GM23338 (cell line): ENCODE measurements at regions not wholly inside any gene's neighbourhood (a gene's known extent, or its start where the extent isn't known, plus 50 kb on each side); places are given as distances from the start of the nearest gene placed in this dataset.

ENCODE experiments used
- CREB1 ChIP-seq: fragments of 250-450 bp; sonication (Bioruptor Pico); IDR thresholded peaks from 2 replicates; pipeline ENCODE4 v1.5.0; 2020; ENCODE audit warnings: low read depth, mild to moderate bottlenecking, moderate library complexity
- CTCF ChIP-seq, 2 experiments: fragments of 200-600 bp in 1 of 2; sonication (generic) in 1 of 2; conservative IDR thresholded peaks; 2 replicates each; pipeline versions ENCODE4 v1.5.1 to v1.6.1; 2016 to 2017; ENCODE audit warnings: antibody characterized with exemption in 2 of 2, low read depth in 2 of 2, mild to moderate bottlenecking in 2 of 2, moderate library complexity in 1 of 2
- ETS1 ChIP-seq: IDR thresholded peaks from 2 replicates; pipeline ENCODE4 v1.6.1; 2016; ENCODE audit warnings: antibody characterized with exemption
- EZH2 ChIP-seq: fragments of 200-600 bp; sonication (generic); IDR thresholded peaks from one replicate; pipeline ENCODE4 v1.8.0; 2017; ENCODE audit warnings: antibody characterized with exemption, mild to moderate bottlenecking, low read depth; ENCODE audit not compliant: unreplicated experiment
- EZH2phosphoT487 ChIP-seq: fragments of 200-600 bp; sonication (generic); IDR thresholded peaks from one replicate; pipeline ENCODE4 v1.8.1; 2018; ENCODE audit warnings: antibody characterized with exemption; ENCODE audit not compliant: unreplicated experiment
- JUNB ChIP-seq: IDR thresholded peaks from one replicate; pipeline ENCODE4 v1.6.1; 2016; ENCODE audit warnings: antibody characterized with exemption; ENCODE audit not compliant: unreplicated experiment
- NANOG ChIP-seq: IDR thresholded peaks from 2 replicates; pipeline ENCODE4 v1.6.1; 2016; ENCODE audit warnings: antibody characterized with exemption, borderline replicate concordance
- POLR2AphosphoS5 ChIP-seq: IDR thresholded peaks from 2 replicates; pipeline ENCODE4 v1.6.1; 2016; ENCODE audit warnings: antibody characterized with exemption, low read depth
- REST ChIP-seq: IDR thresholded peaks from one replicate; pipeline ENCODE4 v1.6.1; 2018; ENCODE audit warnings: antibody characterized with exemption; ENCODE audit not compliant: unreplicated experiment
- STAT1 ChIP-seq: IDR thresholded peaks from one replicate; pipeline ENCODE4 v1.6.1; 2016; ENCODE audit warnings: antibody characterized with exemption; ENCODE audit not compliant: unreplicated experiment

- no peak for TF ChIP-seq POLR2AphosphoS5
- no peak for TF ChIP-seq REST
- no peak for TF ChIP-seq CTCF (conservative IDR thresholded peaks at IDR 0.05; ENCODE audit: low read depth in 2 of 2)
- no peak for TF ChIP-seq EZH2
- no peak for TF ChIP-seq ETS1
- no peak for TF ChIP-seq EZH2phosphoT487
- TF ChIP-seq CREB1 = no peak
- no peak for TF ChIP-seq JUNB
- no peak for TF ChIP-seq NANOG
- TF ChIP-seq STAT1 = no peak
These were observed 171.2 kb downstream of the VEGFA start for GRCh38 chr6:43941174-43941573.
